ENCODE measurements at regions not wholly inside any gene's neighbourhood (a gene's known extent, or its start where the extent isn't known, plus 50 kb on each side); places are given as distances from the start of the nearest gene placed in this dataset.
"Not testable (repeated sequence)": the region's sequence is repeated elsewhere in the genome, so short reads cannot be mapped to it uniquely, and the experiment has no call there.

GRCh38 chr3:162684260-162684659 lies 1187.7 kb downstream of the OTOL1 start:
- no peak for DNase-seq

DNA sequence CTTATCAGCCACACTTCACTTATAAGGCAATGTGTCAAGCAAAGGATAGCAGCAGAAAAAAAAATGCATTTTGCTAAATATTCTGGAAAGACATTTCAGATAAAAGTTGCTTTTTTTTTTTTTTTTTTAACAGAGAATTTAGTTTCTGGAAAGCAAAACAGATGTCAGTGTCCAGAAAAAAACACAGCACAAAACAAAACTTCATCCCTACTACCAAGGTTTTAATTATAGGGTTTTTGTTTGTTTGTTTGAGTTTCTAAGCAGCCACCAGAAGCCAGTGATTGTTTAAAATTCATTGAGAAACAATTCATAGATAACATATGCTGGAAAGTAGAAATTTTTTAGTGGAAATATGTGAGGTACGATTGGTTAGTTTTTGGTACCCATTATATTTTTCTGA lies 1202.7 kb downstream of the OTOL1 start:
- DNase-seq = no peak

- no peak for DNase-seq
Observed at GRCh38 chr3:162701211-162701610, 1204.6 kb downstream of the OTOL1 start.

- no peak for DNase-seq
Observed at GRCh38 chr3:162702768-162703385, 1206.3 kb downstream of the OTOL1 start.

DNA sequence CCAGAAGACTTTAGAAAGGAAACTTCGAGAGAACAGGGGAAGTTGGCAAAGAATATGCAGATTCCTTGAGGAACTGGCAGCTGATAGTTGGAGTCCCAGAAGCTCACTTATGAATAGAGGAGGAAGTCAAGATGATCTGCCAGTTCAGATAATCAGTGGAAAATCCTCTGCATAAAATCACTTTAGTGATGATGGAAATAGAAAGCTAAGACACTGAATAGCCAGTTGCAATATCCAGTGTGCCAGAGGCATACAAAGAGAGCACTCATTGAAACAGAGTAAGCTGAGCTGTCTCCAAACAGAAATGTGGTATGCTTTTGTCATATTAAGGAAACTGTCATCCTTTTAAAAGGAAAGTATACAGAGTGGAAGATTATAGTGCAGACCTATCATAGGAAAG lies 1207.6 kb downstream of the OTOL1 start:
- DNase-seq = peak; percentile 2

DNA sequence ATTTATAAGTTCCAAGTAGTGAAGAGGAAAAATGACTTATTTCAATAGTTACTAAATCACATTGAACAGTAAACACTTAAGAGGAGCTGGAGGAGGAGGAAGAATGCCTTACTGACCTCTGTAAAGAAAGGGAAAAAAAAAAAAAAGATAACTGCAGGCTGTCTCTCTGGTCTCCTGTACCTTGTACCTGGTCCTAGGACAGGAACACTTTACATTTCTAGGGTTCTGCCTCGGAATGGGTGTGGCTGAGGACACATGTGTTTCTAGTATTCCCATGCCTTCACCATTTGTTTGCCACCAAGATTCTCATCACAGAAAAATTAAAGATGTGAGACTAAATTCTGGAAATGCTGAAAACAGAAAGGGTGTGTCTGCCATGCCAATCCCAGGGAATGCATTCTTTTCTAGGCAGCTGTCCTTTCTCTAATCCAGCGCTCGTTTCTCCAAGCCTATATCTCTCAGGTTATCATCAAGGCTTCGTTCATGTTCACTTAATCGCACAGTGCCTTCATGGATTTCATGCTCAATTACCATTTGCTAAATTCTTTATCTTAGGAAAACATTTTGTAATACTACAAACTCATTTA lies 1208.3 kb downstream of the OTOL1 start:
- DNase-seq = no peak

DNA sequence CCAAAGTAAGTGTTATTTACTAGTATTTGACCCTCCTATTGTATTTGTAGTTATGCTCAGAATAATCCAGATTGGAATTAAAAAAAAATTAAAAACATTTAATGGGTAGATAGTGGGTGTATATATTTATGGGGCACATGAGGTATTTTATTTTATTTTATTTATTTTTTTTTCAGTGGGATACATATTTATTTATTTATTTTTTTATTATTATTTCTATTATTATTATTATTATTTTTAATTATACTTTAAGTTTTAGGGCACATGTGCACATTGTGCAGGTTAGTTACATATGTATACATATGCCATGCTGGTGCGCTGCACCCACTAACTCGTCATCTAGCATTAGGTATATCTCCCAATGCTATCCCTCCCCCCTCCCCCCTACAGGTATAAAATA lies 1211.8 kb downstream of the OTOL1 start:
- DNase-seq = not testable (repeated sequence)

GRCh38 chr3:162708942-162709706 lies 1212.5 kb downstream of the OTOL1 start:
- DNase-seq = not testable (repeated sequence)

GRCh38 chr3:162710332-162711112 lies 1213.9 kb downstream of the OTOL1 start:
- no peak for DNase-seq

- not testable (repeated sequence) for DNase-seq
Observed at GRCh38 chr3:162717074-162717473, 1220.5 kb downstream of the OTOL1 start.

- no peak for DNase-seq
Observed at GRCh38 chr3:162718697-162719096, 1222.1 kb downstream of the OTOL1 start.

DNA sequence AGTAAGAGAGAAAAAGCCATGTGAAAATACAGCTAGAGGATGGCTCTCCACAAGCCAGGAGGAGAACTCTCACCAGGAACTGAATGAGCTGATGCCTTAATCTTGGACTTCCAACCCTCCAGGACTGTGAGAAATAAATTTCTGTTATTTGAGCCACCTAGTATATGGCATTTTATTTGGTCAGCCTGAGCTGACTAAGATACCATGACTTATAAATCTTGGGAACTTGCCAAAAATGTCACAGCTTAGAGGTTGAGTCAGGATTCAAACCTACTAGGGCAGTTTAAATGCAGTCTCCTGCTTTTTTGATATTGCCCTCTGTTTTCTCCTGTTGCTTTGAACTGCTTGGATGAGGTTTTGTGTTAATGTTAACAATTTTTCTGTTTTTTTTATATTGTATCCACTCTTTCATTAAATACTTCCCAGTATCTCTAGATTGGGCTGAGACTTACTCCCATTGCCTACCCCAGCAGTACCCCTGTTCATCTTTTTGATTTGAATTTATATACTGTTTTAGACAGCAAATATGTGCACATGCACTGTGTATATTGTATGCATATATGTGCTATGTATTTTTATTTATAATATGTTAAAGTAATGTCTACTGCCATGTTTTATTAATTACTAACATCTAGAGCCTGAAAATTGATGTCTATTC lies 1223.2 kb downstream of the OTOL1 start:
- DNase-seq = peak; percentile 7

DNA sequence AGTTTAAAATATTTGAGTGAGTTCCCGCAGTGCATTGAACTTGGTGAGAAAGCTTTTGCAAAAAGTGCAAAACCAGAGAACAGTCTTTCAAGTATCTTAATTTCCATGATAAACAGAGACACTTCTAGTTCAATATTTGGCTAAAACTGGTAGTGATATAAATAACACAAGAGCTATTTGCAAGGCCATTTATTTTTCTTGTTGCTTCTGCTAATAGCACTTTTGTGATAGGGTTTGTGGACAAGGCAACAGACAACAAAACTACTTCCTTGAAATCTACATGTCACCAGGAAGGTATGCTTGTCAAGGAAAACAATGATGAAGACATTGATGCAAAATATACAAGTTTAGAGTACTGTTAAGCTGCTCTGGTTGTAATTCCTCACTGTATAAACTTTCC lies 1225.1 kb downstream of the OTOL1 start:
- DNase-seq = peak; percentile 3

DNA sequence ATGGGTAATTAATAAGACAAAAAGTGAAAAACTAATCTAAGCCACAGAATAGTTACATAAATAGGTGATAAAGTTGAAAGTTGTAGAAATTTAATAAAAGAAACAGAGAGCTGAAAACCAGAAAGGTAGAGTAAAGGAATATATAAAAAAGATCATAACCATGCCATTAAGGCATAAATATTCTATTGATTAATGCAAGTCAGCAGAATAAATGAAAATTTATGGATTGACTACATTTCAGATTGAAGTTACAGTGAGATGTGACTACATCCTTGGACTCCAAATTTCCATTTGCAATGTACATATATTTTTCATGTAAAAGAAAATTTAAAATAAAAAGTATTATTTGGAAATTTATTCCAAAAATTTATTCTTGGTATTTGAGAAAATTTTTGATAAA lies 1225.7 kb downstream of the OTOL1 start:
- no peak for DNase-seq

DNA sequence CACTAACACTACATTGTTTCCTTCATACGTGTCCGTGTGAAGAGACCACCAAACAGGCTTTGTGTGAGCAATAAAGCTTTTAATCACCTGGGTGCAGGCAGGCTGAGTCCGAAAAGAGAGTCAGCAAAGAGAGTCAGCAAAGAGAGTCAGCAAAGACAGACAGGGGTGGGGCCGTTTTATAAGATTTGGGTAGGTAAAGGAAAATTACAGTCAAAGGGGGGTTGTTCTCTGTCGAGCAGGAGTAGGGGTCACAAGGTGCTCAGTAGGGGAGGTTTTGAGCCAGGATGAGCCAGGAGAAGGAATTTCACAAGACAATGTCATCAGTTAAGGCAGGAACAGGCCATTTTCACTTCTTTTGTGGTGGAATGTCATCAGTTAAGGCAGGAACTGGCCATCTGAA lies 1226.2 kb downstream of the OTOL1 start:
- DNase-seq = not testable (repeated sequence)

DNA sequence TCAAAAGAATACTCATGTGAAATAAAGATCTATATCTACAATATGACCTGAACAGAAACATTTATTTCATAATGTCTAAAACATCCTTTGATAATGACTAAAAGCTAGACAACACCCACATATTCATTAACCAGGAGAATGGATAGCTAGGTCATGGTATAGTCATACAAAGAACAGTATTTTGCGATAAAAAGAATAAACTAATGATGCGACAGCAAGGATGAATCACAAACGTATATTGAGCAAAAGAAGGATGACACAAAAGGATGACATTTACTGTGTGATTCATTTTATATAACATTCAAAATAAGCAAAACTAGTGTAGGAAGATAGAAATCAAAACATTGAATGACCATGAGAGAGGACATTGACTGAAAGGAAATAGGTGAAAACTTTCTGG lies 1233.1 kb downstream of the OTOL1 start:
- DNase-seq = no peak

GRCh38 chr3:162731961-162732360 lies 1235.4 kb downstream of the OTOL1 start:
- DNase-seq = not testable (repeated sequence)

DNA sequence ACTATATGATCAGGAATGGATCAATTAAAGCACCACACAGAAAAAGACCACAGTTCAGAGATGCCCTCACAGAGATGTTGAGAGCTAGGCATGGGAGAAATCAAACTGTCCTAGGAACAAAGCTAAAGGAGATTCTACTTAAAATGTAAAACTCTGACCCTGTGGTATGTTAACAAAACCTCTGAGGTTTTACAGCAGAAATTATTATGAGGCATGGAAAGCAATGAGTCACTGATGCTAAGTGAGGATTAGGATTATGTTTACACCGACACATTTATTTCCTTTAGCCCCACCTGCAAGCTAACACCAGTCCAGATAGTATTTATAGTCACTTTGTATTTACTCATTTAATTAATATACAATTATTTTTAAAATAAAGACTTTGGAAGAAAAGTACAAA lies 1242.2 kb downstream of the OTOL1 start:
- DNase-seq = no peak

DNA sequence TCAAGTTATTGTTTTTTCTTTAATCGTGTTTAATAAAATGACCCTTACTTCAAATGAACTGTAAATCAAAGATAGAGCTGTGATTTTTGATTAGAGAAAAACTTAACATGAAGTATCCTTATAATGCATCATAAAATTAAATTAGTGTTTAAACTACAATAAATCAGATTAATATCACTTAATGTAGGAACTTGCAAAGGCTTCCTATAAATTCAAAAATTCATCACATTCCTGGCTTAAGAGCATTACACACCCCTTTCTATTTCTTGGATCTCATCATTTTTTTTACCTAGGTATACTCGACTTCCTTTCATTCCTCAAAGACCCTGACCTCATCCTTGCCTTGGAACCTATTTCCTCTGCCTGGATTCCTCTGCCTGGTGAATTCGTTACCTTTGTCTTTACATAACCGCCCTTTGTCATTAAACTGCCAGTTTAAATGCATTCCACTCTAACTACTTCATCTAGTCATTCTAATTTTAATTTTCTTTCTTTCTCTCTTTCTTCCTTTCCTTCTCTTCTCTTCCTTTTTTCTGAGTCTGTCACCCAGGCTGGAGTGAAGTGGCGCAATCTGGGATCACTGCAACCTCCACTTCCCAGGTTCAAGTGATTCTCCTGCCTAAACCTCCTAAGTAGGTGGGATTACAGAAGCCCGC lies 1244.5 kb downstream of the OTOL1 start:
- DNase-seq = no peak

DNA sequence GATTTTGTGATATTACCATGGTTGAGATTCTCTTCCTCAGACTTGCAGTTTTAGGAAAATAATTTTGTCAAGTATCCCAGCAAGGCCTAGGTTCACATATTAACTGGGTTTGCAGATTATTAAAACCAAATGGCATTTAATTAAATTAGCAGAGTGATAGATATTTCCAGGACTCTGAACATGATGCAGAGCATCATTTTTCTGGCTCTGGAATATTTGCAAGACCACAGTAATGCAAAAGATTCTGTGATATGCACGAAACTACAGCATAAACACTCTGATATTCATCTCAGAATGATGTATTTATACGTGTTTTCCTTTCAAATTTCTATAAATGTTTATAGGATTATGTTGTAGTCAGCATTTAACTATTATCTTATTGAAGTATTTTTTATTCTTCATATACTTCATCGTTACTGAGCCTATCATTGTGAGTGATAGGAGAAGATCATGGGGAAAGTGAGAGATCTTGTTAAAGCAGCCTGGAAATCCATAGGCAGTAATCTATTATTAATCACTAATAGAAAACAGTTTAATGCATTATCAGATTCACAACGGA lies 1245.6 kb downstream of the OTOL1 start:
- DNase-seq = no peak

DNA sequence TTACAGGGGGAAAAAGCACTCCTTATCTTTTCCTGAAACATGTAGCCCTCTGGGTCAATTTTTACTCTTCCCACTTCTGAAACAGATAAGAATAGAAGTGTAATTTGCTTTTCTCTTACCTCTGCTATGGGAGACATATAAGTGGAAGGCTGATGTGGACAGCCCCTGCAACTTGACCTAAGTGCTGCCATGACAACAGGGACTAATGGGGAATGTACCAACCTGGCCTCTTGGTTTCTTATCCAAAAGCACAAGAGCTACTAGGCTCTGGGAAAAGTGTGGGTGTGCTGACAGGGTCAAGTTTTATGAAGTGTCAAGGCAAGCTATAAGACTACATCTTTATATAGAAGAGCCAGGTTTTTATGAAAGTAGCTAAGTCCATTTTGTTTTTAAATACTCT lies 1246.5 kb downstream of the OTOL1 start:
- DNase-seq = no peak

GRCh38 chr3:162760789-162761188 lies 1264.2 kb downstream of the OTOL1 start:
- DNase-seq = no peak
